ENCODE measurements at regions not wholly inside any gene's neighbourhood (a gene's known extent, or its start where the extent isn't known, plus 50 kb on each side); places are given as distances from the start of the nearest gene placed in this dataset.

DNA sequence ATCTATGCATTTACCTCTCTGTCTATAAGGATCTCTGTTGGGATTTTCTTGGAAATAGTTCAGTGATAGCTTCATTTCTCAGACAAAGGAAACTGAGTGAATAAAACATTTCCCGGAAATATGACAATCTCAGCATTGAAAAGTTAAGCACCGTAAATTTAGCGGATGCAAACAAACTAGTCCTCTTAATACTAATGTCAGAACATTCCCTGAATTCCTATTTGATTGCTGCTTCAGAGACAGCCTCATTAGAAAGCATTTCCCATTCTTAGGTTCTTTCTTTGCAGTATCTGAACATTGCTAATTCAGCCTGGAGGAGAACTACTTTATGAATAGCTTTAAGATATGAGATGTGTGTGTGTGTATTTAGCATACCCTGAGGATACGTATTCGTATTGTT lies 101.3 kb downstream of the NR2F2 start:
- no peaks in the 10 kb centered on the region for H3K79me2 ChIP-seq (ENCODE audit: insufficient read depth)
- 89 to 93% methylated on average over 5 of the region's 5 CpGs for WGBS, 2 experiments (ENCODE audit: low coverage in 1 of 2, low lambda C conversion rate in 2 of 2, missing lambda C conversion rate in 2 of 2)
- peaks cover 9% of the 10 kb centered on the region; the same call in 1 of the 2 replicates for H3F3A ChIP-seq (ENCODE audit: insufficient read depth)
- no peak overlapping the region for H3K4me3 ChIP-seq
- peaks cover 12% of the 10 kb centered on the region for H3K4me1 ChIP-seq (ENCODE audit: insufficient read depth)
- TF ChIP-seq EZH2phosphoT487 (IDR thresholded peaks at IDR 0.05; ENCODE audit: insufficient read depth, low read depth) = no peak
- TF ChIP-seq EZH2 (IDR thresholded peaks at IDR 0.05; ENCODE audit: insufficient read depth, poor library complexity, severe bottlenecking) = no peak
- no peaks in the 10 kb centered on the region for H4K20me1 ChIP-seq (ENCODE audit: insufficient read depth)
- in situ Hi-C loops (cut with MboI) = no loop called here
- no peak overlapping the region for H3K27ac ChIP-seq
- DNase-seq = no peak
- H3K36me3 ChIP-seq (ENCODE audit: low read depth) = no peaks in the 10 kb centered on the region
- no peaks in the 10 kb centered on the region for H3K9me3 ChIP-seq (ENCODE audit: low read depth)
- H3K9ac ChIP-seq = no peak overlapping the region
- no peak overlapping the region for H2AFZ ChIP-seq
- peaks cover 24% of the 10 kb centered on the region; the same call in 1 of the 2 replicates for H3K27me3 ChIP-seq (replicated peaks; ENCODE audit: insufficient read depth)
- no peaks in the 10 kb centered on the region for H3K9me2 ChIP-seq (ENCODE audit: insufficient read depth)
- H3K4me2 ChIP-seq (ENCODE audit: unreplicated experiment) = no peak overlapping the region

DNA sequence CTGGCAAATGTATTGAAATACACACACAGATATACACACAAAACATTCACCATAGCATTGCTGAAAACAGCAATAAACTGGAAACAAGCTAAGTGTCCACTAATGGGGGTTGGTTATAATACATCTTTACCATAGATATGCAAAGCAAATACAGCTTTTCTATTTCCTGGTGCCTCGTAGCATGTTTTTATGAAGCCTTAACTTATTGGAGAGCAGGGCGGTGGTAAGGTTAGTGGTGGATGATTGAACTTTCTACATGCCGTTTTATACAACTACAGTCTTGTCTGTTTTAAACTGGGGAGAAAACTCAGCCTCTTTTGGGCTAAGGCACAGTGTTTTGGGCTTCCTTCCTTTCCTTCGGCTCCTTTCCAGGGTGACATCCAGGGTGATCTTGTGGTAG lies 104.5 kb downstream of the NR2F2 start:
- in situ Hi-C loops (cut with MboI) = no loop called here
- Histone ChIP-seq H3K9me2 (ENCODE audit: insufficient read depth) (no peaks in the 10 kb centered on the region), H3K9me3 (ENCODE audit: low read depth) (no peaks in the 10 kb centered on the region), H3K27ac (no peak overlapping the region), H3K4me1 (ENCODE audit: insufficient read depth) (no peaks in the 10 kb centered on the region), H4K20me1 (ENCODE audit: insufficient read depth) (no peaks in the 10 kb centered on the region), H3K9ac (no peak overlapping the region), H3F3A (ENCODE audit: insufficient read depth) (no peaks in the 10 kb centered on the region), H3K27me3 (replicated peaks; ENCODE audit: insufficient read depth) (peaks cover 54% of the 10 kb centered on the region), H3K36me3 (ENCODE audit: low read depth) (no peaks in the 10 kb centered on the region), H3K4me3 (no peak overlapping the region), H3K4me2 (ENCODE audit: unreplicated experiment) (no peak overlapping the region), H3K79me2 (ENCODE audit: insufficient read depth) (no peaks in the 10 kb centered on the region), H2AFZ (no peak overlapping the region)
- no peak for TF ChIP-seq EZH2 (IDR thresholded peaks at IDR 0.05; ENCODE audit: insufficient read depth, poor library complexity, severe bottlenecking)
- TF ChIP-seq EZH2phosphoT487 (IDR thresholded peaks at IDR 0.05; ENCODE audit: insufficient read depth, low read depth) = no peak
- DNase-seq = no peak
- 60 to 67% methylated on average over 4 of the region's 4 CpGs for WGBS, 2 experiments (ENCODE audit: low coverage in 1 of 2, low lambda C conversion rate in 2 of 2, missing lambda C conversion rate in 2 of 2)

DNA sequence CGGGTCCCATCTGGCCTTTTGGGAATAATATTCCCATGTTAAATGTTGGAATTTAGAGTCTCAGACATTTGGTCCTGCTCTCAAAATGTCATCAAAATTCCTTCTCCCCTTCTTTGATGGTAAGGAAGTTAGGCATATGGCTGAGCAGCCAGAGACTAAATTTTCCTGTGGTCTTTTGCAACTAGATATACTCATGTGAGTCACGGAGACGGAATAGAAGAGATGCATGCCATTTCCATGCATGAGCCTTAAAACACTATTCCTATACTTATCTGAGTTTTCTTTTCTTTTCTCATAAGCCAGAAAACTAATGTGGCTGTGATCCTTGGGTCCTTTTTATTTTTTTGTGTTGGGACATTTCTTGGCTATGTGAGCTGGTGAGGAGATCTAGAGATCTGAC lies 105.3 kb downstream of the NR2F2 start:
- H2AFZ ChIP-seq = no peak overlapping the region
- H3K4me1 ChIP-seq (ENCODE audit: insufficient read depth) = no peaks in the 10 kb centered on the region
- no peaks in the 10 kb centered on the region for H3K36me3 ChIP-seq (ENCODE audit: low read depth)
- in situ Hi-C loops (cut with MboI) = no loop called here
- no peak overlapping the region for H3K9ac ChIP-seq
- no peaks in the 10 kb centered on the region for H4K20me1 ChIP-seq (ENCODE audit: insufficient read depth)
- no peak for DNase-seq
- WGBS, 2 experiments (ENCODE audit: low coverage in 1 of 2, low lambda C conversion rate in 2 of 2, missing lambda C conversion rate in 2 of 2) = 54 to 58% methylated on average over 3 of the region's 3 CpGs
- no peaks in the 10 kb centered on the region for H3K9me3 ChIP-seq (ENCODE audit: low read depth)
- no peaks in the 10 kb centered on the region for H3K79me2 ChIP-seq (ENCODE audit: insufficient read depth)
- H3K27ac ChIP-seq = no peak overlapping the region
- H3K27me3 ChIP-seq (replicated peaks; ENCODE audit: insufficient read depth) = peaks cover 54% of the 10 kb centered on the region
- no peak overlapping the region for H3K4me2 ChIP-seq (ENCODE audit: unreplicated experiment)
- H3K9me2 ChIP-seq (ENCODE audit: insufficient read depth) = no peaks in the 10 kb centered on the region
- TF ChIP-seq EZH2 (IDR thresholded peaks at IDR 0.05; ENCODE audit: insufficient read depth, poor library complexity, severe bottlenecking) = no peak
- TF ChIP-seq EZH2phosphoT487 (IDR thresholded peaks at IDR 0.05; ENCODE audit: insufficient read depth, low read depth) = no peak
- H3F3A ChIP-seq (ENCODE audit: insufficient read depth) = no peaks in the 10 kb centered on the region
- no peak overlapping the region for H3K4me3 ChIP-seq

DNA sequence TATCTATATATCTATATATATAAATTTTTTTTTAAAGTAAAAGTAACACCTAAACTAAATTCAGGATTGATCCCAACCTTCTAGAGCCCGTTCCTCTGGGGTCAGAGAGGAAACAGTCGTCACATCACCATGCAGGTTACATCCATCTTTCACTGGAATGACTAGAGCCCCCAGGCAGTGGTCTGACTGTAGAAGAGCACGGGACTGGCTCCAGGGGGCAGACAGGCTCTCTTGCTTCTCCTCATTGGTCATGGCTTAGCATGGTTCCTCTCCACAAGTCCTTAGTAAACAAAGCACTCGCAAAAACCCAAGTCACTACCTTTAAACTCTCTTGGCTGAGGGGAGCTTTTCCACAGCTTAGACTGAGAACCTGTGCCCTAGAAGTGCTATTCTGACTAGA lies 110.5 kb downstream of the NR2F2 start:
- WGBS, 2 experiments (ENCODE audit: low coverage in 1 of 2, low lambda C conversion rate in 2 of 2, missing lambda C conversion rate in 2 of 2) = 51 to 56% methylated on average over 4 of the region's 4 CpGs
- Histone ChIP-seq H3K4me2 (ENCODE audit: unreplicated experiment) (no peak overlapping the region), H3K79me2 (ENCODE audit: insufficient read depth) (no peaks in the 10 kb centered on the region), H3F3A (ENCODE audit: insufficient read depth) (no peaks in the 10 kb centered on the region), H3K9me3 (ENCODE audit: low read depth) (no peaks in the 10 kb centered on the region), H4K20me1 (ENCODE audit: insufficient read depth) (no peaks in the 10 kb centered on the region), H3K36me3 (ENCODE audit: low read depth) (no peaks in the 10 kb centered on the region), H3K27ac (no peak overlapping the region), H3K4me1 (ENCODE audit: insufficient read depth) (no peaks in the 10 kb centered on the region), H2AFZ (no peak overlapping the region), H3K9me2 (ENCODE audit: insufficient read depth) (no peaks in the 10 kb centered on the region), H3K9ac (no peak overlapping the region), H3K27me3 (replicated peaks; ENCODE audit: insufficient read depth) (peaks cover 59% of the 10 kb centered on the region), H3K4me3 (no peak overlapping the region)
- no peak for TF ChIP-seq EZH2phosphoT487 (IDR thresholded peaks at IDR 0.05; ENCODE audit: insufficient read depth, low read depth)
- no peak for TF ChIP-seq EZH2 (IDR thresholded peaks at IDR 0.05; ENCODE audit: insufficient read depth, poor library complexity, severe bottlenecking)
- no peak for DNase-seq
- in situ Hi-C loops (cut with MboI) = no loop called here

DNA sequence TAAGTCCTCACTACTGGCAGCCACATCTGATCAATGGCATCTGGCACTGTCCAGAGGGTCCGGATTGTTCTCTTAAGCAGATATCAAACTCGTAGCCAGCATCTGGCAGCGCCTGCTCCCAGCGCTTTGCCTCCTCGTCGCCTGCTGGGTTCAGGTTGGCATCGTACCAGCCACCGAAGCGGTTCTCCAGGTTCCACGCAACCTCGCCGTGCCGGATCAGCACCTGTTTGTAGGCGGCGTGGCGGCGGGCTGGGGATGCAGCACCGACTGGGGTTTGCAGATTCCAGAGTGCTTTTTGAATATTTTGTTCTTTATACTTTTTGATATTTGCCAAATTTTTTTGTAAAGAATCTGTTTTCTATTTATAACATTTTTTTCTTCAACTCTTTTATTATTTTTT lies 111.6 kb downstream of the NR2F2 start:
- Histone ChIP-seq H3K4me3 (no peak overlapping the region), H2AFZ (no peak overlapping the region), H3K79me2 (ENCODE audit: insufficient read depth) (no peaks in the 10 kb centered on the region), H3K36me3 (ENCODE audit: low read depth) (no peaks in the 10 kb centered on the region), H3K4me1 (ENCODE audit: insufficient read depth) (no peaks in the 10 kb centered on the region), H3K9ac (no peak overlapping the region), H3K27me3 (replicated peaks; ENCODE audit: insufficient read depth) (peaks cover 64% of the 10 kb centered on the region), H3K27ac (no peak overlapping the region), H3K9me3 (ENCODE audit: low read depth) (no peaks in the 10 kb centered on the region), H3K4me2 (ENCODE audit: unreplicated experiment) (no peak overlapping the region), H3K9me2 (ENCODE audit: insufficient read depth) (no peaks in the 10 kb centered on the region), H4K20me1 (ENCODE audit: insufficient read depth) (no peaks in the 10 kb centered on the region), H3F3A (ENCODE audit: insufficient read depth) (no peaks in the 10 kb centered on the region)
- TF ChIP-seq EZH2phosphoT487 (IDR thresholded peaks at IDR 0.05; ENCODE audit: insufficient read depth, low read depth) (no peak), EZH2 (IDR thresholded peaks at IDR 0.05; ENCODE audit: insufficient read depth, poor library complexity, severe bottlenecking) (no peak)
- DNase-seq = no peak
- WGBS, 2 experiments (ENCODE audit: low coverage in 1 of 2, low lambda C conversion rate in 2 of 2, missing lambda C conversion rate in 2 of 2) = 56 to 62% methylated on average over 18 of the region's 18 CpGs
- in situ Hi-C loops (cut with MboI) = no loop called here

All from GM23248 (cell line).